HCT116 (cell line): ENCODE measurements at regions not wholly inside any gene's neighbourhood (a gene's known extent, or its start where the extent isn't known, plus 50 kb on each side); places are given as distances from the start of the nearest gene placed in this dataset.

Experiments
- ATAC-seq: fragments of 200-7000 bp; cut with Tn5 transposase; 2 replicates; pipeline ENCODE4 v1.9.1; 2020; ENCODE audit warnings: mild to moderate bottlenecking, moderate library complexity
- BruUV-seq: library from RNA; stranded (reverse); fragments of 400-500 nt; replicated peaks from 2 replicates; lab custom pipeline; 2021; lab: Mats Ljungman, UMichigan
- CTCF ChIA-PET: fragments of 300-600 bp; sonication (Branson Sonifier 250); formaldehyde crosslinking; loops from one replicate; lab custom pipeline; 2021; ENCODE audit warnings: antibody characterized with exemption; lab: Charles Lee
- POLR2A ChIA-PET: fragments of 300-600, 350-600 bp; sonication (Branson Sonifier 250); formaldehyde crosslinking; loops from one replicate; lab custom pipeline; 2021; ENCODE audit warnings: antibody characterized with exemption; lab: Charles Lee
- RAD21 ChIA-PET, 2 experiments: fragments of 300-600 bp; sonication (Branson Sonifier 250); formaldehyde crosslinking; loops; one replicate each; lab custom pipeline; 2023; ENCODE audit warnings: low total read pairs in 2 of 2; ENCODE audit not compliant: uncharacterized antibody in 2 of 2, unreplicated experiment in 2 of 2, low non-redundant PET in 1 of 2; lab: Charles Lee
- DNase-seq: peaks from one replicate; pipeline ENCODE4 v3.0.0-alpha.2; 2010; ENCODE audit warnings: low read depth, low spot score
- H2AFZ ChIP-seq: fragments of 200-600 bp; shearing (Covaris generic), sonication (generic); 2 replicates; pipeline ENCODE4 v1.6.1; 2017; ENCODE audit warnings: low read depth, mixed run types, mixed read lengths, antibody characterized with exemption, low read length; ENCODE audit not compliant: poor library complexity, severe bottlenecking
- H3K27ac ChIP-seq: 2 replicates; pipeline ENCODE4 v1.5.1; 2012; ENCODE audit warnings: low read depth, low read length
- H3K27me3 ChIP-seq: fragments of 200-600 bp; sonication (generic); 2 replicates; pipeline ENCODE4 v1.6.1; 2016; ENCODE audit warnings: mixed run types, low read length, mixed read lengths; ENCODE audit not compliant: insufficient read depth
- H3K36me3 ChIP-seq, 2 experiments: fragments of 200-500 bp in 1 of 2; fragments of 200-600 bp in 1 of 2; sonication (Bioruptor generic) in 1 of 2; sonication (generic) in 1 of 2; 2 replicates each; pipeline versions ENCODE4 v1.5.1 to v1.6.1; 2014 to 2016; ENCODE audit warnings: low read length in 2 of 2, inconsistent platforms in 1 of 2, mixed read lengths in 1 of 2, mixed run types in 1 of 2; ENCODE audit not compliant: insufficient read depth in 2 of 2, control insufficient read depth in 1 of 2
- H3K4me1 ChIP-seq, 2 experiments: fragments of 200-600 bp in 1 of 2; sonication (generic) in 1 of 2; 2 replicates each; pipeline versions ENCODE4 v1.5.1 to v1.6.1; 2012 to 2017; ENCODE audit warnings: low read length in 2 of 2, inconsistent platforms in 1 of 2, mild to moderate bottlenecking in 1 of 2, mixed read lengths in 1 of 2, mixed run types in 1 of 2, moderate library complexity in 1 of 2; ENCODE audit not compliant: insufficient read depth in 2 of 2, control insufficient read depth in 1 of 2
- H3K4me2 ChIP-seq: fragments of 200-600 bp; sonication (generic); 2 replicates; pipeline ENCODE4 v1.6.1; 2017; ENCODE audit warnings: mixed run types, low read length, mixed read lengths
- H3K4me3 ChIP-seq, 2 experiments: fragments of 200-600 bp in 1 of 2; sonication (generic) in 1 of 2; replicated peaks in 1 of 2; 2 replicates each; pipeline ENCODE4 v1.5.1; 2011 to 2016; ENCODE audit warnings: low read length in 2 of 2, control low read depth in 1 of 2, low read depth in 1 of 2, mild to moderate bottlenecking in 1 of 2, mixed read lengths in 1 of 2, mixed run types in 1 of 2
- H3K79me2 ChIP-seq: fragments of 200-600 bp; sonication (generic); 2 replicates; pipeline ENCODE4 v1.6.1; 2017; ENCODE audit warnings: mild to moderate bottlenecking, mixed run types, low read length, moderate library complexity, mixed read lengths; ENCODE audit not compliant: insufficient read depth
- H3K9ac ChIP-seq: fragments of 200-600 bp; sonication (generic); 2 replicates; pipeline ENCODE4 v1.6.1; 2016; ENCODE audit warnings: low read length, mixed read lengths
- H3K9me2 ChIP-seq: fragments of 200-600 bp; sonication (generic), shearing (Covaris generic); 2 replicates; pipeline ENCODE4 v1.6.1; 2017; ENCODE audit warnings: mixed run types, mild to moderate bottlenecking, moderate library complexity; ENCODE audit not compliant: insufficient read depth
- H3K9me3 ChIP-seq, 2 experiments: fragments of 200-500 bp in 1 of 2; fragments of 200-600 bp in 1 of 2; sonication (Bioruptor generic) in 1 of 2; sonication (generic) in 1 of 2; 2 replicates each; pipeline ENCODE4 v1.6.1; 2014 to 2017; ENCODE audit warnings: low read length in 2 of 2, mixed read lengths in 2 of 2, inconsistent platforms in 1 of 2, low read depth in 1 of 2, mild to moderate bottlenecking in 1 of 2, mixed run types in 1 of 2, moderate library complexity in 1 of 2; ENCODE audit not compliant: control insufficient read depth in 1 of 2, insufficient read depth in 1 of 2
- H4K20me1 ChIP-seq: fragments of 200-600 bp; sonication (generic), shearing (Covaris generic); 2 replicates; pipeline ENCODE4 v1.6.1; 2017; ENCODE audit warnings: mixed run types, mild to moderate bottlenecking, moderate library complexity; ENCODE audit not compliant: insufficient read depth
- ATF3 ChIP-seq: IDR thresholded peaks from 2 replicates; pipeline ENCODE4 v1.6.1; 2012
- CEBPB ChIP-seq: IDR thresholded peaks from 2 replicates; pipeline ENCODE4 v1.6.1; 2012; ENCODE audit warnings: low read depth
- FOSL1 ChIP-seq: IDR thresholded peaks from 2 replicates; pipeline ENCODE4 v1.6.1; 2012; ENCODE audit warnings: low read depth
- POLR2A ChIP-seq: IDR thresholded peaks from 2 replicates; pipeline ENCODE4 v1.7.0; 2011; ENCODE audit warnings: borderline replicate concordance; ENCODE audit not compliant: insufficient read depth, insufficient read length; ENCODE audit errors: extremely low read depth
- POLR2AphosphoS5 ChIP-seq: IDR thresholded peaks from 2 replicates; pipeline ENCODE4 v1.6.1; 2011; ENCODE audit warnings: mild to moderate bottlenecking, low read depth, low read length, moderate library complexity
- RAD21 ChIP-seq: IDR thresholded peaks from 2 replicates; pipeline ENCODE4 v1.6.1; 2012; ENCODE audit warnings: low read depth, mild to moderate bottlenecking
- SIN3A ChIP-seq: IDR thresholded peaks from 2 replicates; pipeline ENCODE4 v1.6.1; 2012; ENCODE audit warnings: low read depth
- SP1 ChIP-seq: IDR thresholded peaks from 2 replicates; pipeline ENCODE4 v1.6.1; 2012; ENCODE audit warnings: low read depth
- YY1 ChIP-seq: IDR thresholded peaks from 2 replicates; pipeline ENCODE4 v1.6.1; 2011; ENCODE audit warnings: low read length, low read depth, moderate library complexity, mild to moderate bottlenecking; ENCODE audit not compliant: insufficient replicate concordance; ENCODE audit errors: extremely low read depth
- ZBTB33 ChIP-seq: IDR thresholded peaks from 2 replicates; pipeline ENCODE4 v1.6.1; 2011; ENCODE audit warnings: mild to moderate bottlenecking, low read length, moderate library complexity; ENCODE audit not compliant: insufficient replicate concordance; ENCODE audit errors: extremely low read depth
- ZFX ChIP-seq: fragments of 450-650 bp; IDR thresholded peaks from 2 replicates; pipeline ENCODE4 v1.6.1; 2017
- ZNF274 ChIP-seq: fragments of 200-500 bp; sonication (Bioruptor generic); IDR thresholded peaks from 2 replicates; pipeline ENCODE4 v1.6.1; 2014; ENCODE audit warnings: mild to moderate bottlenecking, low read depth, low read length, inconsistent platforms
- intact Hi-C: fragments of 100-400 bp; cut with micrococcal nuclease; formaldehyde crosslinking; loops from 2 replicates; pipeline ENCODE4 v1.10.0; 2022

GRCh38 chr1:184189361-184189760 is 137.8 kb downstream of the TSEN15 start:
- H3K9ac ChIP-seq, result no peak overlapping the region
- no peaks in the 10 kb centered on the region for H3K79me2 ChIP-seq
- no peaks in the 10 kb centered on the region for H3K36me3 ChIP-seq
- ChIA-PET POLR2A (no interaction called here), RAD21 (no interaction called here), CTCF (no interaction called here)
- H2AFZ ChIP-seq, result no peak overlapping the region
- no peak for ATAC-seq
- H4K20me1 ChIP-seq, result no peaks in the 10 kb centered on the region
- no peaks in the 10 kb centered on the region for H3K27me3 ChIP-seq
- H3K4me1 ChIP-seq, result no peaks in the 10 kb centered on the region
- no peak overlapping the region for H3K4me2 ChIP-seq
- H3K9me2 ChIP-seq, result no peaks in the 10 kb centered on the region
- no peak for DNase-seq
- H3K4me3 ChIP-seq, result no peak overlapping the region
- BruUV-seq, result no TSS peak
- no peaks in the 10 kb centered on the region for H3K9me3 ChIP-seq
- TF ChIP-seq ZBTB33, result no peak
- no peak for TF ChIP-seq ZFX
- TF ChIP-seq ATF3, result no peak
- no peak for TF ChIP-seq FOSL1
- no peak for TF ChIP-seq YY1
- TF ChIP-seq CEBPB, result no peak
- TF ChIP-seq SP1, result no peak
- TF ChIP-seq ZNF274, result no peak
- TF ChIP-seq RAD21, result no peak
- TF ChIP-seq POLR2A, result no peak
- intact Hi-C loops, result no loop called here
- H3K27ac ChIP-seq, result no peak overlapping the region

GRCh38 chr1:184190616-184191015 is 139.1 kb downstream of the TSEN15 start:
- DNase-seq (no peak), ATAC-seq (no peak)
- Histone ChIP-seq H3K9ac (no peak overlapping the region), H3K36me3 (no peaks in the 10 kb centered on the region), H3K4me3 (no peak overlapping the region), H3K9me2 (no peaks in the 10 kb centered on the region), H3K4me1 (no peaks in the 10 kb centered on the region)
- BruUV-seq, result no TSS peak
- CTCF ChIA-PET, result no interaction called here
- TF ChIP-seq POLR2AphosphoS5, result no peak
- no peak for TF ChIP-seq YY1
- TF ChIP-seq SIN3A, result no peak
- TF ChIP-seq, all 23 proteins: peak for 0
- Histone ChIP-seq H3K27ac (no peak overlapping the region), H4K20me1 (no peaks in the 10 kb centered on the region), H3K4me2 (no peak overlapping the region), H3K9me3 (no peaks in the 10 kb centered on the region), H2AFZ (no peak overlapping the region), H3K79me2 (no peaks in the 10 kb centered on the region), H3K27me3 (no peaks in the 10 kb centered on the region)
- intact Hi-C loops, result no loop called here
- POLR2A ChIA-PET, result no interaction called here
- RAD21 ChIA-PET, result no interaction called here
